SK-N-SH (cell line): ENCODE measurements at regions not wholly inside any gene's neighbourhood (a gene's known extent, or its start where the extent isn't known, plus 50 kb on each side); places are given as distances from the start of the nearest gene placed in this dataset.

Experiments used
- CTCF ChIA-PET: fragments of 300-600, 350-600 bp; formaldehyde crosslinking; extraction: SDS; loops from one replicate; lab custom pipeline; 2021; lab: Yijun Ruan, JAX
- POLR2A ChIA-PET: fragments of 350-600 bp; sonication (Branson Sonifier 250); formaldehyde crosslinking; extraction: SDS; loops from one replicate; lab custom pipeline; 2020; ENCODE audit warnings: antibody characterized with exemption, inconsistent platforms; lab: Yijun Ruan, JAX
- DNase-seq: peaks from one replicate; pipeline ENCODE4 v3.0.0; 2012
- H2AFZ ChIP-seq: fragments of 200-600 bp; sonication (generic); 2 replicates; pipeline ENCODE4 v1.8.1; 2016; ENCODE audit warnings: antibody characterized with exemption, mild to moderate bottlenecking, low read depth
- H3F3A ChIP-seq: fragments of 200-600 bp; sonication (generic); replicated peaks from 2 replicates; pipeline ENCODE3; 2016; ENCODE audit warnings: antibody characterized with exemption, mild to moderate bottlenecking; ENCODE audit not compliant: insufficient read depth
- H3K27ac ChIP-seq, 2 experiments: fragments of 200-500 bp in 1 of 2; fragments of 200-600 bp in 1 of 2; sonication (Bioruptor generic) in 1 of 2; sonication (generic), shearing (Covaris generic) in 1 of 2; 2 replicates each; pipeline versions ENCODE4 v1.5.1 to v1.6.1; 2014 to 2016; ENCODE audit warnings: low read depth in 2 of 2, inconsistent platforms in 1 of 2, low read length in 1 of 2, mild to moderate bottlenecking in 1 of 2, mixed read lengths in 1 of 2
- H3K27me3 ChIP-seq: fragments of 200-600 bp; sonication (generic), shearing (Covaris generic); 2 replicates; pipeline ENCODE4 v1.6.1; 2016; ENCODE audit warnings: mixed run types; ENCODE audit not compliant: insufficient read depth
- H3K36me3 ChIP-seq, 2 experiments: fragments of 200-500 bp in 1 of 2; fragments of 200-600 bp in 1 of 2; sonication (Bioruptor generic) in 1 of 2; sonication (generic) in 1 of 2; replicated peaks in 1 of 2; 2 replicates each; pipeline versions ENCODE3 to v1.5.1; 2014 to 2016; ENCODE audit warnings: low read length in 1 of 2, mild to moderate bottlenecking in 1 of 2; ENCODE audit not compliant: insufficient read depth in 2 of 2, control insufficient read depth in 1 of 2
- H3K4me1 ChIP-seq, 2 experiments: fragments of 200-500 bp in 1 of 2; fragments of 200-600 bp in 1 of 2; sonication (Bioruptor generic) in 1 of 2; sonication (generic), shearing (Covaris generic) in 1 of 2; 2 replicates each; pipeline versions ENCODE4 v1.5.1 to v1.6.1; 2014 to 2016; ENCODE audit warnings: low read depth in 1 of 2, low read length in 1 of 2, mixed run types in 1 of 2; ENCODE audit not compliant: insufficient read depth in 2 of 2, control insufficient read depth in 1 of 2
- H3K4me2 ChIP-seq: fragments of 200-600 bp; sonication (generic), shearing (Covaris generic); 2 replicates; pipeline ENCODE4 v1.6.1; 2017; ENCODE audit warnings: mixed run types
- H3K4me3 ChIP-seq, 2 experiments: fragments of 200-500 bp in 1 of 2; fragments of 200-600 bp in 1 of 2; sonication (Bioruptor generic) in 1 of 2; sonication (generic), shearing (Covaris generic) in 1 of 2; 2 replicates each; pipeline versions ENCODE4 v1.5.1 to v1.8.1; 2014 to 2016; ENCODE audit warnings: low read depth in 2 of 2, inconsistent platforms in 1 of 2, low read length in 1 of 2, mild to moderate bottlenecking in 1 of 2, mixed read lengths in 1 of 2, moderate library complexity in 1 of 2
- H3K79me2 ChIP-seq: fragments of 200-600 bp; sonication (generic); 2 replicates; pipeline ENCODE4 v1.8.1; 2017; ENCODE audit warnings: mild to moderate bottlenecking; ENCODE audit not compliant: insufficient read depth
- H3K9ac ChIP-seq: fragments of 200-600 bp; sonication (generic); 2 replicates; pipeline ENCODE4 v1.6.1; 2017; ENCODE audit warnings: mixed run types
- H3K9me2 ChIP-seq: fragments of 200-600 bp; sonication (generic); 2 replicates; pipeline ENCODE4 v1.6.1; 2017; ENCODE audit warnings: mixed run types
- H3K9me3 ChIP-seq: fragments of 200-600 bp; sonication (generic); 2 replicates; pipeline ENCODE4 v1.6.1; 2017; ENCODE audit warnings: mixed run types, mild to moderate bottlenecking, moderate library complexity
- H4K20me1 ChIP-seq: fragments of 200-600 bp; sonication (generic); 2 replicates; pipeline ENCODE4 v1.6.1; 2017; ENCODE audit warnings: mild to moderate bottlenecking, mixed run types; ENCODE audit not compliant: insufficient read depth
- CHD2 ChIP-seq: fragments of 150-350 bp; IDR thresholded peaks from 2 replicates; pipeline ENCODE4 v1.6.1; 2018; ENCODE audit warnings: low read length; ENCODE audit not compliant: partially characterized antibody
- EP300 ChIP-seq, 2 experiments: IDR thresholded peaks; 2 replicates each; pipeline versions ENCODE4 v1.4.0 to v1.6.1; 2012; ENCODE audit warnings: borderline replicate concordance in 1 of 2, low read depth in 1 of 2, low read length in 1 of 2
- EZH2phosphoT487 ChIP-seq: fragments of 200-600 bp; sonication (generic); IDR thresholded peaks from 2 replicates; pipeline ENCODE4 v1.6.1; 2017; ENCODE audit warnings: low read depth, mixed run types, mild to moderate bottlenecking, antibody characterized with exemption, moderate library complexity, borderline replicate concordance
- FOSL2 ChIP-seq: IDR thresholded peaks from 2 replicates; pipeline ENCODE4 v1.4.0; 2012; ENCODE audit warnings: low read depth, mild to moderate bottlenecking, moderate library complexity, borderline replicate concordance
- FOXM1 ChIP-seq: IDR thresholded peaks from 2 replicates; pipeline ENCODE4 v1.4.0; 2012; ENCODE audit warnings: low read depth, mild to moderate bottlenecking
- GATA2 ChIP-seq: sonication (generic); formaldehyde crosslinking; IDR thresholded peaks from 2 replicates; pipeline ENCODE4 v1.5.0; 2020; ENCODE audit warnings: mild to moderate bottlenecking, missing genetic modification reagents
- JUND ChIP-seq: IDR thresholded peaks from 2 replicates; pipeline ENCODE4 v1.4.0; 2012
- MAX ChIP-seq: IDR thresholded peaks from 2 replicates; pipeline ENCODE4 v1.4.0; 2012; ENCODE audit warnings: low read depth
- MEF2A ChIP-seq: IDR thresholded peaks from 2 replicates; pipeline ENCODE4 v1.4.0; 2012; ENCODE audit warnings: low read depth, borderline replicate concordance
- MXI1 ChIP-seq: IDR thresholded peaks from 2 replicates; pipeline ENCODE4 v1.6.1; 2012; ENCODE audit warnings: mild to moderate bottlenecking, low read depth, low read length, improper control_type of control experiment
- NFIC ChIP-seq: IDR thresholded peaks from 2 replicates; pipeline ENCODE4 v1.4.0; 2012; ENCODE audit warnings: borderline replicate concordance
- POLR2AphosphoS5 ChIP-seq: IDR thresholded peaks from 2 replicates; pipeline ENCODE4 v1.6.1; 2012; ENCODE audit warnings: low read depth, low read length
- RAD21 ChIP-seq: IDR thresholded peaks from 2 replicates; pipeline ENCODE4 v1.6.1; 2012; ENCODE audit warnings: mild to moderate bottlenecking, low read length
- RCOR1 ChIP-seq: fragments of 150-350 bp; IDR thresholded peaks from 2 replicates; pipeline ENCODE4 v1.6.1; 2017; ENCODE audit warnings: antibody characterized with exemption, low read length
- SIN3A ChIP-seq: IDR thresholded peaks from 2 replicates; pipeline ENCODE4 v1.6.1; 2012; ENCODE audit warnings: low read depth, mild to moderate bottlenecking, low read length, moderate library complexity, borderline replicate concordance
- TAF1 ChIP-seq: IDR thresholded peaks from 2 replicates; pipeline ENCODE4 v1.6.1; 2012; ENCODE audit warnings: low read depth, mild to moderate bottlenecking, low read length, moderate library complexity, borderline replicate concordance
- USF2 ChIP-seq: fragments of 150-350 bp; IDR thresholded peaks from 2 replicates; pipeline ENCODE4 v1.6.1; 2017; ENCODE audit warnings: antibody characterized with exemption, low read length, low read depth, borderline replicate concordance
- ZBTB33 ChIP-seq: IDR thresholded peaks from 2 replicates; pipeline ENCODE4 v1.4.0; 2012; ENCODE audit warnings: low read depth, borderline replicate concordance
- WGBS: methylation state at CpG from one replicate; pipeline ENCODE4 v1.1.6; 2017; ENCODE audit warnings: low lambda C conversion rate; 5-methylcytosine and 5-hydroxymethylcytosine counted together
- TF ChIP-seq, protein P1 (sequence below): IDR thresholded peaks from 2 replicates; pipeline ENCODE4 v1.4.0; 2012; ENCODE audit warnings: low read depth, borderline replicate concordance
- TF ChIP-seq, protein P2 (sequence below): IDR thresholded peaks from 2 replicates; pipeline ENCODE4; 2012
- TF ChIP-seq, protein P3 (sequence below): fragments of 200-600 bp; sonication (generic); IDR thresholded peaks from 2 replicates; pipeline ENCODE4 v1.6.1; 2017; ENCODE audit warnings: antibody characterized with exemption, mild to moderate bottlenecking, moderate library complexity

DNA sequence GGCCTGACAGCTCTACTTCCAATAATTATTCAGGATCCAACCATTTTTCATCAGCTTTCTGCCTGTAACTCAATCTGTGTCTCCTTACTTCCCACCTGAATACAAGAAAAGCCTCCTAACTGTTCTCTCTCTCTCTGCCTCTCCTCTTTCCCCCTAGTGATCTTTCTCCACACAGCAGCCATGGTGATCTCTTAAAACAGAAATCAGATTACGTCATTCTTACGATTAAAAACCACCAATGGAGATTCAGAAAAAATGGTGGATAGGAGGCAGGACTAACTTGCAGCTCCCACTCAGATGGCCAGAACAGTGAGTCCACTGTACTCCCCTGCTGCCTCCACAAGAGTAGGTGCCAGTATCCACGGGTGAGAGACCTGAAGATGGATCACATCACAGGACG lies 431.7 kb downstream of the MBD2 start:
- Histone ChIP-seq H3K9ac (no peak overlapping the region), H3F3A (no peaks in the 10 kb centered on the region), H3K9me2 (no peaks in the 10 kb centered on the region), H3K36me3 (no peaks in the 10 kb centered on the region), H3K27ac (no peak overlapping the region), H3K27me3 (no peaks in the 10 kb centered on the region), H2AFZ (no peak overlapping the region), H3K4me2 (no peak overlapping the region), H4K20me1 (no peaks in the 10 kb centered on the region), H3K4me3 (no peak overlapping the region), H3K4me1 (no peaks in the 10 kb centered on the region), H3K79me2 (no peaks in the 10 kb centered on the region), H3K9me3 (no peaks in the 10 kb centered on the region)
- DNase-seq, result no peak
- CTCF ChIA-PET, result no interaction called here
- 50% methylated on average over 4 of the region's 4 CpGs for WGBS
- TF ChIP-seq ZBTB33 (no peak), EP300 (IDR thresholded peaks at IDR 0.05; ENCODE audit: borderline replicate concordance in 1 of 2, low read depth in 1 of 2, low read length in 1 of 2) (no peak), POLR2AphosphoS5 (no peak), RAD21 (no peak), MAX (no peak), JUND (no peak), MEF2A (no peak), EZH2phosphoT487 (no peak)
- TF ChIP-seq, protein P1, sequence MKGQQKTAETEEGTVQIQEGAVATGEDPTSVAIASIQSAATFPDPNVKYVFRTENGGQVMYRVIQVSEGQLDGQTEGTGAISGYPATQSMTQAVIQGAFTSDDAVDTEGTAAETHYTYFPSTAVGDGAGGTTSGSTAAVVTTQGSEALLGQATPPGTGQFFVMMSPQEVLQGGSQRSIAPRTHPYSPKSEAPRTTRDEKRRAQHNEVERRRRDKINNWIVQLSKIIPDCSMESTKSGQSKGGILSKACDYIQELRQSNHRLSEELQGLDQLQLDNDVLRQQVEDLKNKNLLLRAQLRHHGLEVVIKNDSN, result no peak
- POLR2A ChIA-PET, result no interaction called here

DNA sequence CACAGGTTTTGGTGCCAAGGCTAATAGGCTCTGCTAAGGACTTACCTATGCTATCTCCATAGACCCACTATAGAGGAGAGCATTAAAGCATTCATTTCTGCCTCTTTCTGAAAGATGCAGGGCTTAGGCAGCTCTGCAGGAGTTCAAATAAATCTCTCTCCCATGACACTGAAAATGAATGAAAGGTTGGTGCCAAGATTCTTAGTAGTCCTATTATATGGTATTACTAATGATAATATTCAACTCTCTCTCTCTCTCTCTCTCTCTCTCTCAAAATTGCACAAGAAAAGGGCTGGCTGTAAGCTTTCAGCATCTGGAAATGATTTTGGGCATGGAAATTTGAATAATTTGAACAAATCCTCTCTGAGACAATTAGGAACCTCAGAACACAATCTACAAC lies 433.7 kb downstream of the MBD2 start:
- Histone ChIP-seq H3K4me1 (no peaks in the 10 kb centered on the region), H4K20me1 (no peaks in the 10 kb centered on the region), H3K9ac (no peak overlapping the region), H3K4me3 (no peak overlapping the region), H3K79me2 (no peaks in the 10 kb centered on the region), H3K4me2 (no peak overlapping the region), H3K27ac (no peak overlapping the region), H3F3A (no peaks in the 10 kb centered on the region), H3K27me3 (no peaks in the 10 kb centered on the region), H3K9me3 (no peaks in the 10 kb centered on the region), H3K36me3 (no peaks in the 10 kb centered on the region), H3K9me2 (no peaks in the 10 kb centered on the region), H2AFZ (no peak overlapping the region)
- ChIA-PET CTCF (interaction anchor here (1.0 to 1.3 kb wide), 3 partner anchors 8 to 329 kb away, joined by 3 to 4 read pairs (median 4); no protein-coding TSS in a partner anchor), POLR2A (no interaction called here)
- DNase-seq, result no peak
- TF ChIP-seq USF2 (no peak), SIN3A (no peak), RAD21 (no peak), NFIC (no peak), MEF2A (no peak), POLR2AphosphoS5 (no peak), MAX (no peak), TAF1 (no peak), GATA2 (no peak), CHD2 (no peak), FOXM1 (no peak), RCOR1 (no peak), FOSL2 (no peak), MXI1 (no peak), JUND (no peak)
- TF ChIP-seq, protein P2, sequence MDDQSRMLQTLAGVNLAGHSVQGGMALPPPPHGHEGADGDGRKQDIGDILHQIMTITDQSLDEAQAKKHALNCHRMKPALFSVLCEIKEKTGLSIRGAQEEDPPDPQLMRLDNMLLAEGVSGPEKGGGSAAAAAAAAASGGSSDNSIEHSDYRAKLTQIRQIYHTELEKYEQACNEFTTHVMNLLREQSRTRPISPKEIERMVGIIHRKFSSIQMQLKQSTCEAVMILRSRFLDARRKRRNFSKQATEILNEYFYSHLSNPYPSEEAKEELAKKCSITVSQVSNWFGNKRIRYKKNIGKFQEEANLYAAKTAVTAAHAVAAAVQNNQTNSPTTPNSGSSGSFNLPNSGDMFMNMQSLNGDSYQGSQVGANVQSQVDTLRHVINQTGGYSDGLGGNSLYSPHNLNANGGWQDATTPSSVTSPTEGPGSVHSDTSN, result no peak
- TF ChIP-seq, protein P3, sequence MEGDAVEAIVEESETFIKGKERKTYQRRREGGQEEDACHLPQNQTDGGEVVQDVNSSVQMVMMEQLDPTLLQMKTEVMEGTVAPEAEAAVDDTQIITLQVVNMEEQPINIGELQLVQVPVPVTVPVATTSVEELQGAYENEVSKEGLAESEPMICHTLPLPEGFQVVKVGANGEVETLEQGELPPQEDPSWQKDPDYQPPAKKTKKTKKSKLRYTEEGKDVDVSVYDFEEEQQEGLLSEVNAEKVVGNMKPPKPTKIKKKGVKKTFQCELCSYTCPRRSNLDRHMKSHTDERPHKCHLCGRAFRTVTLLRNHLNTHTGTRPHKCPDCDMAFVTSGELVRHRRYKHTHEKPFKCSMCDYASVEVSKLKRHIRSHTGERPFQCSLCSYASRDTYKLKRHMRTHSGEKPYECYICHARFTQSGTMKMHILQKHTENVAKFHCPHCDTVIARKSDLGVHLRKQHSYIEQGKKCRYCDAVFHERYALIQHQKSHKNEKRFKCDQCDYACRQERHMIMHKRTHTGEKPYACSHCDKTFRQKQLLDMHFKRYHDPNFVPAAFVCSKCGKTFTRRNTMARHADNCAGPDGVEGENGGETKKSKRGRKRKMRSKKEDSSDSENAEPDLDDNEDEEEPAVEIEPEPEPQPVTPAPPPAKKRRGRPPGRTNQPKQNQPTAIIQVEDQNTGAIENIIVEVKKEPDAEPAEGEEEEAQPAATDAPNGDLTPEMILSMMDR, result no peak
